ENCODE measurements at regions not wholly inside any gene's neighbourhood (a gene's known extent, or its start where the extent isn't known, plus 50 kb on each side); places are given as distances from the start of the nearest gene placed in this dataset.

DNA sequence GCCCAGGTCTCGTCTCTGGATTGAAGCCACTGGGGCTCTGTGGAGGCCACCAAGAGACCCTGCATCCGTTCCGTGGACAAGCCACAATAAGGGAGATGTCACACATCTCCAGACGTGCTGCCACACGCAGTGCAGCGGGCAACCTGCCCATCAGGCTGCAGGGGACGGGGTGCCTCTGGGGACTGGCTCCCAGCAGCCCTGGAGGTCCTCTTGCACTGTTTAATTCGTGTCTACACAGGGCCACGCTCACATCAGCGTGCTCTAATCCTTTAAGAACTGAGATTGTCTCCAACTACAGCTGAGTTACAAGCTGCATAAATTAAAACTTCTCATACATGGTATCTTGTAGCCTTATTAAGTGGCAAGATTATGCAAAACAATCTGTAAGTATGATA is 1232.2 kb downstream of the BRD1 start:
- TF ChIP-seq EZH2 (IDR thresholded peaks at IDR 0.05; ENCODE audit: insufficient read depth, poor library complexity, severe bottlenecking): no peak
- TF ChIP-seq EZH2phosphoT487 (IDR thresholded peaks at IDR 0.05; ENCODE audit: insufficient read depth, low read depth): no peak
